Heart left ventricle (tissue), 16 donors: ENCODE measurements at regions not wholly inside any gene's neighbourhood (a gene's known extent, or its start where the extent isn't known, plus 50 kb on each side); places are given as distances from the start of the nearest gene placed in this dataset.
"Not testable (repeated sequence)": the region's sequence is repeated elsewhere in the genome, so short reads cannot be mapped to it uniquely, and the experiment has no call there.

ENCODE experiments used
- ATAC-seq, 4 donors: fragments of 200-7000 bp; cut with Tn5 transposase; one replicate each; pipeline ENCODE4 v1.9.1; 2020 to 2022; ENCODE audit warnings: moderate library complexity in 4 of 4, mild to moderate bottlenecking in 3 of 4, moderate number of reproducible peaks in 1 of 4
- DNase-seq, 5 donors: peaks; one replicate each; pipeline ENCODE4 v3.0.0-alpha.2; 2020
- H3K27ac ChIP-seq, 12 donors: fragments of 200-600 bp; sonication (generic) in 4 of 12; one replicate each; pipeline versions ENCODE4 v1.5.0 to v1.8.0; 2016 to 2022; ENCODE audit warnings: mild to moderate bottlenecking in 2 of 12
- H3K27me3 ChIP-seq, 9 donors: fragments of 200-600 bp; sonication (generic) in 2 of 9; one replicate each; pipeline versions ENCODE4 v1.5.1 to v1.8.0; 2016 to 2022; ENCODE audit warnings: mild to moderate bottlenecking in 3 of 9
- H3K36me3 ChIP-seq, 9 donors: fragments of 200-600 bp; sonication (generic) in 2 of 9; one replicate each; pipeline versions ENCODE4 v1.5.0 to v1.8.0; 2018 to 2022; ENCODE audit warnings: mild to moderate bottlenecking in 2 of 9
- H3K4me1 ChIP-seq, 12 donors: fragments of 200-600 bp; sonication (generic) in 4 of 12; one replicate each; pipeline versions ENCODE4 v1.5.0 to v1.8.0; 2016 to 2022; ENCODE audit warnings: mild to moderate bottlenecking in 3 of 12
- H3K4me3 ChIP-seq, 12 donors: fragments of 200-600 bp; sonication (generic) in 4 of 12; one replicate each; pipeline versions ENCODE4 v1.5.0 to v1.8.0; 2017 to 2022; ENCODE audit warnings: mild to moderate bottlenecking in 9 of 12, moderate library complexity in 4 of 12
- H3K9me3 ChIP-seq, 12 donors: fragments of 200-600 bp; sonication (generic) in 4 of 12; one replicate each; pipeline versions ENCODE4 v1.5.0 to v1.8.0; 2016 to 2022; ENCODE audit warnings: mild to moderate bottlenecking in 1 of 12
- CTCF ChIP-seq, 12 donors: fragments of 200-600 bp; sonication (generic) in 4 of 12; IDR thresholded peaks; one replicate each; pipeline versions ENCODE4 v1.5.0 to v1.8.0; 2018 to 2022; ENCODE audit warnings: antibody characterized with exemption in 12 of 12, mild to moderate bottlenecking in 5 of 12
- POLR2A ChIP-seq, 2 donors: fragments of 450-650 bp; IDR thresholded peaks; one replicate each; pipeline ENCODE4 v1.6.1; 2017; ENCODE audit warnings: antibody characterized with exemption in 2 of 2, mild to moderate bottlenecking in 2 of 2, moderate library complexity in 2 of 2
- WGBS, 4 donors: extraction: QIAGEN DNeasy Blood & Tissue Kit in 2 of 4; methylation state at CpG; one replicate each; pipeline versions ENCODE4 v1.1.5 to v1.1.7; 2013 to 2018; 5-methylcytosine and 5-hydroxymethylcytosine counted together
- intact Hi-C, 10 donors: fragments of 100-400 bp; cut with DNase I; formaldehyde crosslinking; loops; one replicate each; pipeline versions ENCODE4 v1.11.1 to v1.14.2; 2022
- donor health status: ischemic (EF 13 %, LVEDD 7.1; RV severe dilation, severe dysfunction).
- donor health status: healthy with polysubstance abuse.
- donor health status: DM: no; HTN: yes; CAD: no.
- donor health status: DM: no; HTN: no; CAD: no.
- donor health status: ischemic (EF 25% LVEDD 6.9; RV normal size, moderate dysfunction).
- donor health status: ischemic (EF 25% LVEDD 5.7; RV mildly dilated, moderate dysfunction).
- donor health status: healthy.
- donor health status: DM: yes; HTN: yes; CAD: no.
- donor health status: ischemic (EF 35%, LVEDD 5.7; RV mildly dilated, moderate dysfunction).
- donor health status: nonischemic (EF 11% LVEDD 7.7; RV severe dilation, severe dysfunction).
- donor health status: DM: yes; HTN: yes; CAD: no.
- donor health status: PGD.
- donor health status: ischemic (EF 29% LVEDD 5.4; RV normal size, mild dysfunction).
- donor health status: nonischemic (EF 23%, LVEDD 6.1; RV moderate dilation, normal function).

GRCh38 chr5:28602429-28602828 lies 1564.0 kb upstream of the CDH9 start:
- H3K27ac ChIP-seq: no peak overlapping the region
- WGBS, 4 donors: 55 to 67% (median 59%) methylated on average over 2 of the region's 2 CpGs
- H3K36me3 ChIP-seq: no peaks in the 10 kb centered on the region
- H3K9me3 ChIP-seq: peaks cover 0 to 23% (median 1%) of the 10 kb centered on the region in 12 donors
- DNase-seq (no peak), ATAC-seq (no peak)
- H3K4me3 ChIP-seq: no peak overlapping the region
- TF ChIP-seq POLR2A (IDR thresholded peaks at IDR 0.05): no peak
- TF ChIP-seq CTCF (IDR thresholded peaks at IDR 0.05): no peak
- H3K27me3 ChIP-seq: no peaks in the 10 kb centered on the region
- no peaks in the 10 kb centered on the region for H3K4me1 ChIP-seq
- intact Hi-C loops: no loop called here

GRCh38 chr5:28596707-28597106 lies 1558.3 kb upstream of the CDH9 start:
- H3K4me3 ChIP-seq, DNase-seq, ATAC-seq, H3K27ac ChIP-seq, H3K36me3 ChIP-seq, H3K27me3 ChIP-seq, intact Hi-C loops, H3K4me1 ChIP-seq: not testable (repeated sequence)
- H3K9me3 ChIP-seq: peaks cover 0 to 32% (median 1%) of the 10 kb centered on the region in 12 donors
- 89 to 97% (median 93%) methylated on average over 9 to 26 of the region's 26 CpGs for WGBS, 4 donors

- Histone ChIP-seq H3K9me3 (peaks cover 0 to 10% (median 0%) of the 10 kb centered on the region in 12 donors), H3K27me3 (no peaks in the 10 kb centered on the region), H3K4me1 (no peaks in the 10 kb centered on the region), H3K27ac (no peak overlapping the region), H3K36me3 (no peaks in the 10 kb centered on the region), H3K4me3 (no peak overlapping the region)
- TF ChIP-seq CTCF (IDR thresholded peaks at IDR 0.05) (no peak), POLR2A (IDR thresholded peaks at IDR 0.05) (no peak)
- WGBS, 4 donors: 78 to 82% (median 81%) methylated on average over 4 of the region's 4 CpGs
- intact Hi-C loops: no loop called here
- DNase-seq (no peak), ATAC-seq (no peak)
Observed at GRCh38 chr5:28580616-28581015, 1542.2 kb upstream of the CDH9 start.

- no peak for TF ChIP-seq CTCF (IDR thresholded peaks at IDR 0.05)
- no peak for TF ChIP-seq POLR2A (IDR thresholded peaks at IDR 0.05)
- Histone ChIP-seq H3K9me3 (peaks cover 0 to 13% (median 0%) of the 10 kb centered on the region in 12 donors), H3K36me3 (no peaks in the 10 kb centered on the region), H3K4me3 (no peak overlapping the region), H3K27ac (no peak overlapping the region), H3K27me3 (no peaks in the 10 kb centered on the region), H3K4me1 (no peaks in the 10 kb centered on the region)
- 57 to 70% (median 62%) methylated on average over 2 of the region's 2 CpGs for WGBS, 4 donors
- intact Hi-C loops: no loop called here
- ATAC-seq (no peak), DNase-seq (no peak)
Observed at GRCh38 chr5:28576022-28576421, 1537.6 kb upstream of the CDH9 start.

GRCh38 chr5:28575368-28575767 lies 1537.0 kb upstream of the CDH9 start:
- ATAC-seq (no peak), DNase-seq (no peak)
- Histone ChIP-seq H3K27me3 (no peaks in the 10 kb centered on the region), H3K4me1 (no peaks in the 10 kb centered on the region), H3K36me3 (no peaks in the 10 kb centered on the region), H3K9me3 (peaks cover 0 to 13% (median 0%) of the 10 kb centered on the region in 12 donors), H3K27ac (no peak overlapping the region), H3K4me3 (no peak overlapping the region)
- 81 to 92% (median 86%) methylated on average over 4 to 7 of the region's 7 CpGs for WGBS, 4 donors
- intact Hi-C loops: no loop called here
- TF ChIP-seq POLR2A (IDR thresholded peaks at IDR 0.05) (no peak), CTCF (IDR thresholded peaks at IDR 0.05) (no peak)
